ENCODE measurements at regions not wholly inside any gene's neighbourhood (a gene's known extent, or its start where the extent isn't known, plus 50 kb on each side); places are given as distances from the start of the nearest gene placed in this dataset.
A peak's percentile ranks its signal among the peaks of the same experiment; 100 is the strongest.

GRCh38 chr12:75827061-75827460 lies 204.5 kb downstream of the PHLDA1 start:
- no peak overlapping the region for H3K27ac ChIP-seq (ENCODE audit: low read depth, low read length)
- no peaks in the 10 kb centered on the region for H3K9me3 ChIP-seq (ENCODE audit: control insufficient read depth in 3 of 3, low read length in 3 of 3)
- H3K9ac ChIP-seq (ENCODE audit: low read depth in 1 of 3, low read length in 3 of 3) = no peak overlapping the region
- H3K4me3 ChIP-seq (ENCODE audit: low read length in 3 of 3) = no peak overlapping the region
- no peaks in the 10 kb centered on the region for H3K36me3 ChIP-seq (ENCODE audit: control insufficient read depth in 3 of 3, insufficient read depth in 3 of 3, low read length in 3 of 3)
- no peaks in the 10 kb centered on the region for H3K4me1 ChIP-seq (ENCODE audit: control insufficient read depth in 3 of 3, insufficient read depth in 3 of 3, low read length in 3 of 3)
- H3K27me3 ChIP-seq (ENCODE audit: control insufficient read depth in 3 of 3, insufficient read depth in 3 of 3, low read length in 3 of 3) = no peaks in the 10 kb centered on the region

- Histone ChIP-seq H3K9me3 (ENCODE audit: control insufficient read depth in 3 of 3, low read length in 3 of 3) (no peaks in the 10 kb centered on the region), H3K36me3 (ENCODE audit: control insufficient read depth in 3 of 3, insufficient read depth in 3 of 3, low read length in 3 of 3) (no peaks in the 10 kb centered on the region), H3K27ac (ENCODE audit: low read depth, low read length) (no peak overlapping the region), H3K4me3 (ENCODE audit: low read length in 3 of 3) (no peak overlapping the region), H3K9ac (ENCODE audit: low read depth in 1 of 3, low read length in 3 of 3) (no peak overlapping the region), H3K4me1 (ENCODE audit: control insufficient read depth in 3 of 3, insufficient read depth in 3 of 3, low read length in 3 of 3) (no peaks in the 10 kb centered on the region), H3K27me3 (ENCODE audit: control insufficient read depth in 3 of 3, insufficient read depth in 3 of 3, low read length in 3 of 3) (no peaks in the 10 kb centered on the region)
These were observed 205.9 kb downstream of the PHLDA1 start for GRCh38 chr12:75825686-75826085.

- H3K27ac ChIP-seq (ENCODE audit: low read depth, low read length) = no peak overlapping the region
- no peak overlapping the region for H3K9ac ChIP-seq (ENCODE audit: low read depth in 1 of 3, low read length in 3 of 3)
- no peaks in the 10 kb centered on the region for H3K4me1 ChIP-seq (ENCODE audit: control insufficient read depth in 3 of 3, insufficient read depth in 3 of 3, low read length in 3 of 3)
- H3K36me3 ChIP-seq (ENCODE audit: control insufficient read depth in 3 of 3, insufficient read depth in 3 of 3, low read length in 3 of 3) = no peaks in the 10 kb centered on the region
- H3K4me3 ChIP-seq (ENCODE audit: low read length in 3 of 3) = no peak overlapping the region
- H3K27me3 ChIP-seq (ENCODE audit: control insufficient read depth in 3 of 3, insufficient read depth in 3 of 3, low read length in 3 of 3) = no peaks in the 10 kb centered on the region
- H3K9me3 ChIP-seq (ENCODE audit: control insufficient read depth in 3 of 3, low read length in 3 of 3) = no peaks in the 10 kb centered on the region
These were observed 208.1 kb downstream of the PHLDA1 start for GRCh38 chr12:75823475-75823874.

GRCh38 chr12:75822416-75822815 lies 209.2 kb downstream of the PHLDA1 start:
- Histone ChIP-seq H3K4me3 (ENCODE audit: low read length in 3 of 3) (no peak overlapping the region), H3K27ac (ENCODE audit: low read depth, low read length) (no peak overlapping the region), H3K36me3 (ENCODE audit: control insufficient read depth in 3 of 3, insufficient read depth in 3 of 3, low read length in 3 of 3) (no peaks in the 10 kb centered on the region)

GRCh38 chr12:75820848-75821578 lies 210.6 kb downstream of the PHLDA1 start:
- H3K4me3 ChIP-seq (ENCODE audit: low read length in 3 of 3) = peak overlapping the region in 2 of 3 donors; percentile 4 to 51
- H3K27ac ChIP-seq (ENCODE audit: low read depth, low read length) = peak overlapping the region; percentile 24
- no peaks in the 10 kb centered on the region for H3K4me1 ChIP-seq (ENCODE audit: control insufficient read depth in 3 of 3, insufficient read depth in 3 of 3, low read length in 3 of 3)
- H3K9ac ChIP-seq (ENCODE audit: low read depth in 1 of 3, low read length in 3 of 3) = peak overlapping the region in 1 of 3 donors; percentile 12
- H3K27me3 ChIP-seq (ENCODE audit: control insufficient read depth in 3 of 3, insufficient read depth in 3 of 3, low read length in 3 of 3) = no peaks in the 10 kb centered on the region
- no peaks in the 10 kb centered on the region for H3K9me3 ChIP-seq (ENCODE audit: control insufficient read depth in 3 of 3, low read length in 3 of 3)
- no peaks in the 10 kb centered on the region for H3K36me3 ChIP-seq (ENCODE audit: control insufficient read depth in 3 of 3, insufficient read depth in 3 of 3, low read length in 3 of 3)

More at GRCh38 chr12:75822416-75822815, 209.2 kb downstream of the PHLDA1 start:
- no peak overlapping the region for H3K9ac ChIP-seq (ENCODE audit: low read depth in 1 of 3, low read length in 3 of 3)
- no peaks in the 10 kb centered on the region for H3K9me3 ChIP-seq (ENCODE audit: control insufficient read depth in 3 of 3, low read length in 3 of 3)
- no peaks in the 10 kb centered on the region for H3K27me3 ChIP-seq (ENCODE audit: control insufficient read depth in 3 of 3, insufficient read depth in 3 of 3, low read length in 3 of 3)
- no peaks in the 10 kb centered on the region for H3K4me1 ChIP-seq (ENCODE audit: control insufficient read depth in 3 of 3, insufficient read depth in 3 of 3, low read length in 3 of 3)

GRCh38 chr12:75820071-75820470 lies 211.5 kb downstream of the PHLDA1 start:
- no peak overlapping the region for H3K9ac ChIP-seq (ENCODE audit: low read depth in 1 of 3, low read length in 3 of 3)
- no peaks in the 10 kb centered on the region for H3K9me3 ChIP-seq (ENCODE audit: control insufficient read depth in 3 of 3, low read length in 3 of 3)
- H3K4me1 ChIP-seq (ENCODE audit: control insufficient read depth in 3 of 3, insufficient read depth in 3 of 3, low read length in 3 of 3) = peaks cover 0 to 5% (median 0%) of the 10 kb centered on the region in 3 donors
- H3K27ac ChIP-seq (ENCODE audit: low read depth, low read length) = no peak overlapping the region
- no peak overlapping the region for H3K4me3 ChIP-seq (ENCODE audit: low read length in 3 of 3)
- H3K36me3 ChIP-seq (ENCODE audit: control insufficient read depth in 3 of 3, insufficient read depth in 3 of 3, low read length in 3 of 3) = no peaks in the 10 kb centered on the region
- no peaks in the 10 kb centered on the region for H3K27me3 ChIP-seq (ENCODE audit: control insufficient read depth in 3 of 3, insufficient read depth in 3 of 3, low read length in 3 of 3)

- Histone ChIP-seq H3K9me3 (ENCODE audit: control insufficient read depth in 3 of 3, low read length in 3 of 3) (no peaks in the 10 kb centered on the region), H3K4me1 (ENCODE audit: control insufficient read depth in 3 of 3, insufficient read depth in 3 of 3, low read length in 3 of 3) (peaks cover 0 to 9% (median 4%) of the 10 kb centered on the region in 3 donors), H3K27ac (ENCODE audit: low read depth, low read length) (no peak overlapping the region), H3K36me3 (ENCODE audit: control insufficient read depth in 3 of 3, insufficient read depth in 3 of 3, low read length in 3 of 3) (no peaks in the 10 kb centered on the region), H3K4me3 (ENCODE audit: low read length in 3 of 3) (no peak overlapping the region), H3K9ac (ENCODE audit: low read depth in 1 of 3, low read length in 3 of 3) (no peak overlapping the region), H3K27me3 (ENCODE audit: control insufficient read depth in 3 of 3, insufficient read depth in 3 of 3, low read length in 3 of 3) (no peaks in the 10 kb centered on the region)
These were observed 212.1 kb downstream of the PHLDA1 start for GRCh38 chr12:75819512-75819911.

GRCh38 chr12:75818863-75819262 lies 212.7 kb downstream of the PHLDA1 start:
- Histone ChIP-seq H3K9ac (ENCODE audit: low read depth in 1 of 3, low read length in 3 of 3) (no peak overlapping the region), H3K27ac (ENCODE audit: low read depth, low read length) (no peak overlapping the region), H3K9me3 (ENCODE audit: control insufficient read depth in 3 of 3, low read length in 3 of 3) (no peaks in the 10 kb centered on the region), H3K27me3 (ENCODE audit: control insufficient read depth in 3 of 3, insufficient read depth in 3 of 3, low read length in 3 of 3) (no peaks in the 10 kb centered on the region), H3K4me3 (ENCODE audit: low read length in 3 of 3) (no peak overlapping the region), H3K4me1 (ENCODE audit: control insufficient read depth in 3 of 3, insufficient read depth in 3 of 3, low read length in 3 of 3) (peaks cover 0 to 9% (median 4%) of the 10 kb centered on the region in 3 donors), H3K36me3 (ENCODE audit: control insufficient read depth in 3 of 3, insufficient read depth in 3 of 3, low read length in 3 of 3) (no peaks in the 10 kb centered on the region)

- Histone ChIP-seq H3K27ac (ENCODE audit: low read depth, low read length) (no peak overlapping the region), H3K9ac (ENCODE audit: low read depth in 1 of 3, low read length in 3 of 3) (no peak overlapping the region), H3K4me1 (ENCODE audit: control insufficient read depth in 3 of 3, insufficient read depth in 3 of 3, low read length in 3 of 3) (peaks cover 0 to 18% (median 4%) of the 10 kb centered on the region in 3 donors), H3K4me3 (ENCODE audit: low read length in 3 of 3) (no peak overlapping the region), H3K36me3 (ENCODE audit: control insufficient read depth in 3 of 3, insufficient read depth in 3 of 3, low read length in 3 of 3) (no peaks in the 10 kb centered on the region), H3K9me3 (ENCODE audit: control insufficient read depth in 3 of 3, low read length in 3 of 3) (no peaks in the 10 kb centered on the region), H3K27me3 (ENCODE audit: control insufficient read depth in 3 of 3, insufficient read depth in 3 of 3, low read length in 3 of 3) (no peaks in the 10 kb centered on the region)
These were observed 214.7 kb downstream of the PHLDA1 start for GRCh38 chr12:75816897-75817296.

- Histone ChIP-seq H3K27ac (ENCODE audit: low read depth, low read length) (peak overlapping the region; percentile 20), H3K4me3 (ENCODE audit: low read length in 3 of 3) (no peak overlapping the region), H3K9me3 (ENCODE audit: control insufficient read depth in 3 of 3, low read length in 3 of 3) (no peaks in the 10 kb centered on the region), H3K4me1 (ENCODE audit: control insufficient read depth in 3 of 3, insufficient read depth in 3 of 3, low read length in 3 of 3) (peaks cover 0 to 18% (median 4%) of the 10 kb centered on the region in 3 donors), H3K36me3 (ENCODE audit: control insufficient read depth in 3 of 3, insufficient read depth in 3 of 3, low read length in 3 of 3) (no peaks in the 10 kb centered on the region), H3K9ac (ENCODE audit: low read depth in 1 of 3, low read length in 3 of 3) (no peak overlapping the region), H3K27me3 (ENCODE audit: control insufficient read depth in 3 of 3, insufficient read depth in 3 of 3, low read length in 3 of 3) (no peaks in the 10 kb centered on the region)
These were observed 215.8 kb downstream of the PHLDA1 start for GRCh38 chr12:75815756-75816155.
